Vagina (tissue), 2 donors: ENCODE measurements at regions not wholly inside any gene's neighbourhood (a gene's known extent, or its start where the extent isn't known, plus 50 kb on each side); places are given as distances from the start of the nearest gene placed in this dataset.
"Not testable (repeated sequence)": the region's sequence is repeated elsewhere in the genome, so short reads cannot be mapped to it uniquely, and the experiment has no call there.

Experiments
- DNase-seq, 2 donors: peaks; one replicate each; pipeline ENCODE4 v3.0.0-alpha.2; 2017; ENCODE audit errors: extremely low spot score in 2 of 2
- H3K27ac ChIP-seq: fragments of 200-600 bp; sonication (generic); one replicate; pipeline ENCODE4 v1.5.1; 2019
- H3K27me3 ChIP-seq: fragments of 200-600 bp; sonication (generic); one replicate; pipeline ENCODE4 v1.5.1; 2019
- H3K36me3 ChIP-seq, 2 donors: fragments of 200-600 bp; sonication (generic); one replicate each; pipeline ENCODE4 v1.5.1; 2017 to 2019
- H3K4me1 ChIP-seq: fragments of 200-600 bp; sonication (generic); one replicate; pipeline ENCODE4 v1.5.1; 2019
- H3K4me3 ChIP-seq, 2 donors: fragments of 200-600 bp; sonication (generic); 1 replicate in 1 of 2; 2 replicates in 1 of 2; pipeline ENCODE4 v1.5.1; 2016 to 2019
- H3K9me3 ChIP-seq: fragments of 200-600 bp; sonication (generic); one replicate; pipeline ENCODE4 v1.5.1; 2019
- POLR2A ChIP-seq, 2 donors: fragments of 450-650 bp; IDR thresholded peaks; one replicate each; pipeline ENCODE4 v1.6.1; 2017; ENCODE audit warnings: antibody characterized with exemption in 2 of 2, mild to moderate bottlenecking in 2 of 2, moderate library complexity in 2 of 2
- POLR2AphosphoS5 ChIP-seq, 2 donors: sonication (generic); formaldehyde crosslinking; IDR thresholded peaks; one replicate each; pipeline ENCODE4 v1.9.0; 2017; ENCODE audit warnings: antibody characterized with exemption in 2 of 2, mild to moderate bottlenecking in 2 of 2, low read depth in 1 of 2; ENCODE audit not compliant: insufficient read depth in 1 of 2
- intact Hi-C: fragments of 100-400 bp; cut with DNase I; formaldehyde crosslinking; loops from one replicate; pipeline ENCODE4 v1.15.1; 2023
- TF ChIP-seq, protein P1 (sequence below), 3 experiments: fragments of 450-650 bp in 2 of 3; fragments of 200-600 bp in 1 of 3; sonication (generic) in 1 of 3; IDR thresholded peaks; one replicate each; pipeline ENCODE4 v1.5.1; 2017 to 2019; ENCODE audit warnings: antibody characterized with exemption in 3 of 3, mild to moderate bottlenecking in 2 of 3, moderate library complexity in 2 of 3

DNA sequence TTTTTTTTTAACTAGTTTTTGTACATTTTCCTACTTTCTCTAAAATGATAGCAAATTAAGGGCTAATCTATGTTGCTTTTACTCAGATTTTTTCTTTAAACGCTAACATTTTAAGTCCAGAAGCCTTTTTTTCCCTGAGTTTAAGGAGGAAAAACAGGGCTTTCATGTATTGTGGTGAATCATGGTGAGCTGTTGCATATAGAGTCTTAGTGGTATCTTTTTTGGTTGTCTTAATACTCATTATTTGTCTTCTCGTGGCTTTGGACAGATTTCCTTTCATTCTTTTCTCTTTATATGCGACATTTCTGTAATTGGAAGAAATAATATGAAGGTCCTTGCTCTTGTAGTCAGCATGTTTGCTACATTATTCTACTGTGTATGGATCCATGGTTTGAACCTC is 1015.6 kb downstream of the PLA2G4A start:
- Histone ChIP-seq H3K27ac (no peak overlapping the region), H3K27me3 (no peaks in the 10 kb centered on the region), H3K36me3 (no peaks in the 10 kb centered on the region), H3K4me1 (no peaks in the 10 kb centered on the region), H3K9me3 (no peaks in the 10 kb centered on the region), H3K4me3 (no peak overlapping the region)
- intact Hi-C loops = no loop called here
- no peak for DNase-seq
- no peak for TF ChIP-seq POLR2AphosphoS5 (IDR thresholded peaks at IDR 0.05; ENCODE audit: insufficient read depth in 1 of 2, low read depth in 1 of 2)
- TF ChIP-seq, protein P1, sequence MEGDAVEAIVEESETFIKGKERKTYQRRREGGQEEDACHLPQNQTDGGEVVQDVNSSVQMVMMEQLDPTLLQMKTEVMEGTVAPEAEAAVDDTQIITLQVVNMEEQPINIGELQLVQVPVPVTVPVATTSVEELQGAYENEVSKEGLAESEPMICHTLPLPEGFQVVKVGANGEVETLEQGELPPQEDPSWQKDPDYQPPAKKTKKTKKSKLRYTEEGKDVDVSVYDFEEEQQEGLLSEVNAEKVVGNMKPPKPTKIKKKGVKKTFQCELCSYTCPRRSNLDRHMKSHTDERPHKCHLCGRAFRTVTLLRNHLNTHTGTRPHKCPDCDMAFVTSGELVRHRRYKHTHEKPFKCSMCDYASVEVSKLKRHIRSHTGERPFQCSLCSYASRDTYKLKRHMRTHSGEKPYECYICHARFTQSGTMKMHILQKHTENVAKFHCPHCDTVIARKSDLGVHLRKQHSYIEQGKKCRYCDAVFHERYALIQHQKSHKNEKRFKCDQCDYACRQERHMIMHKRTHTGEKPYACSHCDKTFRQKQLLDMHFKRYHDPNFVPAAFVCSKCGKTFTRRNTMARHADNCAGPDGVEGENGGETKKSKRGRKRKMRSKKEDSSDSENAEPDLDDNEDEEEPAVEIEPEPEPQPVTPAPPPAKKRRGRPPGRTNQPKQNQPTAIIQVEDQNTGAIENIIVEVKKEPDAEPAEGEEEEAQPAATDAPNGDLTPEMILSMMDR (IDR thresholded peaks at IDR 0.05) = no peak
- TF ChIP-seq POLR2A (IDR thresholded peaks at IDR 0.05) = no peak

DNA sequence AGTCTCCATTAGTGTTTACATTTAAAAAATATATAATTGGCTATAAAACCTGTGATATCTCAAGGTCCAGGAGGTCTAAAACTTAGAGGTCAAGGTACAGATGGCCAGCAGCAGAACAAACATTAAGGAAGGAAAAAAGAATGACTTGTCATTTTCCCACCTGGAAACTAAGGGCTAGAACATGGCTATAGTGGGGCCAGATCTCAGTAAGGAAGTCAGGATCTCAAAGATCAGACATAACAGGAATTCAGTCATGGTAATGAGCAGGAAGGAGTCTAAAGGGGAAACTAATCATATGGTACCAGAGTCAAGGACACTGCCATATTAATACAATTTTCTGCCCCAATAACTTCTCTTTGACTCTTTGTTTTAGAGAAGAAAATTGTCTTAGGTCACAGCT is 1018.8 kb downstream of the PLA2G4A start:
- Histone ChIP-seq H3K9me3 (no peaks in the 10 kb centered on the region), H3K27me3 (no peaks in the 10 kb centered on the region), H3K27ac (no peak overlapping the region), H3K36me3 (no peaks in the 10 kb centered on the region), H3K4me3 (no peak overlapping the region), H3K4me1 (no peaks in the 10 kb centered on the region)
- no peak for DNase-seq
- intact Hi-C loops = no loop called here
- TF ChIP-seq POLR2AphosphoS5 (IDR thresholded peaks at IDR 0.05; ENCODE audit: insufficient read depth in 1 of 2, low read depth in 1 of 2) (no peak), POLR2A (IDR thresholded peaks at IDR 0.05) (no peak)
- TF ChIP-seq, protein P1 (IDR thresholded peaks at IDR 0.05) = no peak

DNA sequence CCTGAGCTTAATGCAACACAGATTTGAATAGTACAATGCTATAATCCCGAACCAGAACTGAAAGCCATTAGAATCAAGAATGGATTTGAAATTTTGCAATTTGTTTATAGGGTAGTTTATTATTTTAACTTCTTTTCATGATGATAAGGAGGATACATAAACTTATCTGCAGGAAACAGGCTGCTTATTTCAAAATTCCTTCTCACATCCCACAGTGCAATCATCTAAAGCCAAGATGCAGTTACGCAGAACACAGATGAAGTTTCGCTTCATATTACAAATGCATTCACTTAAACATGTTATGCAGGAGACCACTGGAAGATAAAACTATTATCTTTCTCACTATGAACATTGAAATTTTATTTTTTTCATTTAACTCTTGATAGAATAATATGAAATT is 1019.6 kb downstream of the PLA2G4A start:
- intact Hi-C loops = no loop called here
- TF ChIP-seq POLR2A (IDR thresholded peaks at IDR 0.05) (no peak), POLR2AphosphoS5 (IDR thresholded peaks at IDR 0.05; ENCODE audit: insufficient read depth in 1 of 2, low read depth in 1 of 2) (no peak)
- TF ChIP-seq, protein P1 (IDR thresholded peaks at IDR 0.05) = no peak

DNA sequence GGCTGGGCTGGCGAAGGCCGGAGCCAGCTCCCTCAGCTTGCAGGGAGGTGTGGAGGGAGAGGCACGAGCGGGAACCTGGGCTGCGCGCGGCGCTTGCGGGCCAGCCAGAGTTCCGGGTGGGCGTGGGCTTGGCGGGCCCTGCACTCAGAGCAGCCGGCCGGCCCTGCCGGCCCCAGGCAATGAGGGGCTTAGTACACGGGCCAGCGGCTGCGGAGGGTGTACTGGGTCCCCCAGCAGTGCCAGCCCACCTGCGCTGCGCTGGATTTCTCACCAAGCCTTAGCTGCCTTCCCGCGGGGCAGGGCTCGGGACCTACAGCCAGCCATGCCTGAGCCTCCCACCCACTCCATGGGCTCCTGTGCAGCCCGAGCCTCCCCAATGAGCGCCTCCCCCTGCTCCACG is 1021.4 kb downstream of the PLA2G4A start:
- H3K4me1 ChIP-seq, DNase-seq, intact Hi-C loops, H3K27me3 ChIP-seq, H3K9me3 ChIP-seq, H3K4me3 ChIP-seq, H3K36me3 ChIP-seq, H3K27ac ChIP-seq: not testable (repeated sequence)

More for the DNA sequence above, 1019.6 kb downstream of the PLA2G4A start:
- Histone ChIP-seq H3K36me3 (no peaks in the 10 kb centered on the region), H3K9me3 (no peaks in the 10 kb centered on the region), H3K4me1 (no peaks in the 10 kb centered on the region), H3K4me3 (no peak overlapping the region), H3K27me3 (no peaks in the 10 kb centered on the region), H3K27ac (no peak overlapping the region)
- no peak for DNase-seq

DNA sequence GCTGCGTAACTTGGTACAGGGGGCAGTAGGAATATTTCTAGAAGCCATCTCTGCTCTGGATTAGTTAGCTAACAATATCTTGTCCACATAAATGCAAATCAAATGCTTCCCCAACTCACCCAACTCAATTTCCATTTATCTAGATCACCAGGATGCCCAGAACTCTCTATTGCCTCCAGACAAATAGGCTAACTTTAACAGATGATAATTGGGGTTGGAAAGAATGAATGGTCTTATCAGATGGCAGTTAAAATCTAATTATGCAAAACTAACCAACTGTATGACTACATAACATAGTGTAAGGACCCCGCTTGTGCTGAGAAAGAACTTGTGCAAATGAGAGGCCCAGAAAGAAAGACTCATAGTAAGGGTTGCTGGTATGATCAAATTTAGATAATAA is 1024.8 kb downstream of the PLA2G4A start:
- intact Hi-C loops = no loop called here
- TF ChIP-seq POLR2A (IDR thresholded peaks at IDR 0.05) (no peak), POLR2AphosphoS5 (IDR thresholded peaks at IDR 0.05; ENCODE audit: insufficient read depth in 1 of 2, low read depth in 1 of 2) (no peak)
- TF ChIP-seq, protein P1 (IDR thresholded peaks at IDR 0.05) = no peak

DNA sequence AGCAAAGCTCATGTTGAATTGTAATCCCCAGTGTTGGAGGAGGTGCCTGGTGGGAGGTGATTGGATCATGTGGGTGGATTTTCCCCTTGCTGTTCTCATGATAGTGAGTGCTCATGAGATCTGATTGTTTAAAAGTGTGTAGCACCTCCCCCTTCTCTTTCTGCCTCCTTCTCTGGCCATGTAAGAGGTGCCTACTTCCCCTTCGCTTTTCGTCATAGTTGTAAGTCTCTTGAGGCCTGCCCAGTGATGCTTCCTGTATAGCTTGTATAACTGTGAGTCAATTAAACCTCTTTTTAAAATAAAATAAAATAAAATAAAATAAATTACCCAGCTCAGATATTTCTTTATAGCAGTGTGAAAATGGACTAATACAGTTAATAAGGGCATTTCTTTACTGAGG is 1025.7 kb downstream of the PLA2G4A start:
- TF ChIP-seq POLR2AphosphoS5 (IDR thresholded peaks at IDR 0.05; ENCODE audit: insufficient read depth in 1 of 2, low read depth in 1 of 2) = no peak
- no peak for TF ChIP-seq POLR2A (IDR thresholded peaks at IDR 0.05)
- TF ChIP-seq, protein P1 (IDR thresholded peaks at IDR 0.05) = no peak
- H3K27ac ChIP-seq = no peak overlapping the region
- H3K4me1 ChIP-seq = no peaks in the 10 kb centered on the region
- no peak for DNase-seq
- H3K9me3 ChIP-seq = no peaks in the 10 kb centered on the region
- intact Hi-C loops = no loop called here
- H3K4me3 ChIP-seq = no peak overlapping the region
- no peaks in the 10 kb centered on the region for H3K27me3 ChIP-seq
- H3K36me3 ChIP-seq = no peaks in the 10 kb centered on the region

More for the DNA sequence above, 1024.8 kb downstream of the PLA2G4A start:
- Histone ChIP-seq H3K27me3 (no peaks in the 10 kb centered on the region), H3K36me3 (no peaks in the 10 kb centered on the region), H3K4me3 (no peak overlapping the region), H3K27ac (no peak overlapping the region), H3K9me3 (no peaks in the 10 kb centered on the region), H3K4me1 (no peaks in the 10 kb centered on the region)
- DNase-seq = no peak
